ENCODE measurements at regions not wholly inside any gene's neighbourhood (a gene's known extent, or its start where the extent isn't known, plus 50 kb on each side); places are given as distances from the start of the nearest gene placed in this dataset.

GRCh38 chr12:123043536-123044001 is 63.1 kb downstream of the ARL6IP4 start:
- DNase-seq (ENCODE audit: low read depth in 4 of 6, low spot score in 6 of 6): peak in 3 of 6 donors; percentile 31 to 76 (median 75)
- no peak overlapping the region for H3K4me3 ChIP-seq (ENCODE audit: low read depth, low read length)
- peaks cover 22% of the 10 kb centered on the region for H3K4me1 ChIP-seq (ENCODE audit: control insufficient read depth, insufficient read depth, low read length)
- no peaks in the 10 kb centered on the region for H3K36me3 ChIP-seq (ENCODE audit: control insufficient read depth, insufficient read depth, low read length)
- no peak overlapping the region for H3K27ac ChIP-seq (ENCODE audit: low read depth, low read length)
- 24% methylated on average over 6 of the region's 7 CpGs for WGBS (ENCODE audit: insufficient coverage)
- H3K27me3 ChIP-seq (ENCODE audit: control insufficient read depth, insufficient read depth, low read length): no peaks in the 10 kb centered on the region
- no peaks in the 10 kb centered on the region for H3K9me3 ChIP-seq (ENCODE audit: control insufficient read depth, insufficient read depth, low read length)

DNA sequence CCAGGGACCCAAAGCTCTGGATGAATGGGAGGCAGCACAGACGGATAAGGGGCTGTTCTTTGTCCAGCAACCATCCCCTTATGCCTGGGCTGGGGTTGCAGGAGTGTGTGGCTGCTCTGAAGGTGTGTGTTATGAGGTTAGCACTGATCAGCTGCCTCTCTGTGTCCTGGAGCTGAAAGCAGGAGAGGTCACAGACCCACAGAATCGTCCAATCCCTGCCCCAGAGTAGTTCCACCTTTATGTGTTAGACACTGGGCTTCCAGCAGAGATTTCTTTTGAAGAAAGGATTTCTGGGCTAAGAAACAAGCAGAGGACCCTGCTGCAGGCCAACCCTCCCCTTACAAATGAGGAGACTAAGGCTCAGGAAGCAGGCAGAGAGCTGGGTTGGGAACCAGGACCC is 62.4 kb downstream of the ARL6IP4 start:
- WGBS (ENCODE audit: insufficient coverage): 50% methylated on average over 1 of the region's 2 CpGs
- Histone ChIP-seq H3K4me3 (ENCODE audit: low read depth, low read length) (no peak overlapping the region), H3K4me1 (ENCODE audit: control insufficient read depth, insufficient read depth, low read length) (peaks cover 22% of the 10 kb centered on the region), H3K9me3 (ENCODE audit: control insufficient read depth, insufficient read depth, low read length) (no peaks in the 10 kb centered on the region), H3K27me3 (ENCODE audit: control insufficient read depth, insufficient read depth, low read length) (no peaks in the 10 kb centered on the region), H3K27ac (ENCODE audit: low read depth, low read length) (peak overlapping the region; percentile 22), H3K36me3 (ENCODE audit: control insufficient read depth, insufficient read depth, low read length) (no peaks in the 10 kb centered on the region)
- no peak for DNase-seq (ENCODE audit: low read depth in 4 of 6, low spot score in 6 of 6)

DNA sequence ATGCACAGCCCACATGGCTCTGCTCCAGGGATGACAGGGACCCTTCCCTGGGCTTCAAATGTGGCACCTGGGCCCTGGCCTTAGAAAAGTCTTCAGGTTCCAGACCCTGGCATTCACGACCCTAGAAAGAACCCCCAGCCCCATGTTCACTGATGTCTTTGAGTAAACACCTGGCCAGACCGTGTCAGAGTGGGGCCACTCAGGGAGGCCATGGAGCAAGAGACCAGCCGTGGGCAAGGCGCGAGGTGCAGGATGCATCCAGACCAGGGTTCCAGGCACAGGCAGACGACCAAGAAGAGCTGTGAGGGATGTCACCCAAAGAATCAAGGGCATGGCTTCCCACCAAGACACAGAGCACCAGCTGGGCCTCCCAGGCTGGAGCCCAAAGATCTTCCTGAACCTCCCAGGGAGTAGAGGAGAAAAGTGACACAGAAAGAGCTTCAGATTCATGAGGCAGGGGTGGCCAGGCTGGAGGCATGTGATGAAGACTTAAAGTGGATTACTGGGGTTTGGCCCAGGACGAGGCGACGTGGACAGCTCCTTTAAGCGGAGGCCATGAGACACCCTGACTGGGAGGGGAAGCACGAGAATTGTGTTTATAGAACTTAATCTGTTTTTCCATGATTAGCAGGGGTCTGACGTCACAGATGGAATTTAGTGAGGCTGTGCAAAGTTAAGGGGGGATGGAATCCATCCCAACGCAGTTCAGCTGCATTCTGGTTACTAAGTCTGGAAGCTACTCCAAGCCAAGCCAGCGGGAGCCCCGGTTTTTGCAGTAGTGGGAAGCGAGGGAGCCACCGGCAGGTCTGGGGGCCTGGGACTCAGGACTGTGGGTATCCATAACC is 61.6 kb downstream of the ARL6IP4 start:
- Histone ChIP-seq H3K27ac (ENCODE audit: low read depth, low read length) (peak overlapping the region; percentile 68), H3K27me3 (ENCODE audit: control insufficient read depth, insufficient read depth, low read length) (no peaks in the 10 kb centered on the region), H3K4me1 (ENCODE audit: control insufficient read depth, insufficient read depth, low read length) (peaks cover 22% of the 10 kb centered on the region), H3K4me3 (ENCODE audit: low read depth, low read length) (no peak overlapping the region), H3K36me3 (ENCODE audit: control insufficient read depth, insufficient read depth, low read length) (no peaks in the 10 kb centered on the region), H3K9me3 (ENCODE audit: control insufficient read depth, insufficient read depth, low read length) (no peaks in the 10 kb centered on the region)
- DNase-seq (ENCODE audit: low read depth in 4 of 6, low spot score in 6 of 6): peak in 1 of 6 donors; percentile 65
- 84% methylated on average over 17 of the region's 17 CpGs for WGBS (ENCODE audit: insufficient coverage)

GRCh38 chr12:123041042-123041531 is 60.6 kb downstream of the ARL6IP4 start:
- Histone ChIP-seq H3K36me3 (ENCODE audit: control insufficient read depth, insufficient read depth, low read length) (no peaks in the 10 kb centered on the region), H3K9me3 (ENCODE audit: control insufficient read depth, insufficient read depth, low read length) (no peaks in the 10 kb centered on the region), H3K27me3 (ENCODE audit: control insufficient read depth, insufficient read depth, low read length) (no peaks in the 10 kb centered on the region), H3K27ac (ENCODE audit: low read depth, low read length) (no peak overlapping the region), H3K4me1 (ENCODE audit: control insufficient read depth, insufficient read depth, low read length) (peaks cover 22% of the 10 kb centered on the region), H3K4me3 (ENCODE audit: low read depth, low read length) (no peak overlapping the region)
- no peak for DNase-seq (ENCODE audit: low read depth in 4 of 6, low spot score in 6 of 6)
- WGBS (ENCODE audit: insufficient coverage): 65% methylated on average over 3 of the region's 3 CpGs

DNA sequence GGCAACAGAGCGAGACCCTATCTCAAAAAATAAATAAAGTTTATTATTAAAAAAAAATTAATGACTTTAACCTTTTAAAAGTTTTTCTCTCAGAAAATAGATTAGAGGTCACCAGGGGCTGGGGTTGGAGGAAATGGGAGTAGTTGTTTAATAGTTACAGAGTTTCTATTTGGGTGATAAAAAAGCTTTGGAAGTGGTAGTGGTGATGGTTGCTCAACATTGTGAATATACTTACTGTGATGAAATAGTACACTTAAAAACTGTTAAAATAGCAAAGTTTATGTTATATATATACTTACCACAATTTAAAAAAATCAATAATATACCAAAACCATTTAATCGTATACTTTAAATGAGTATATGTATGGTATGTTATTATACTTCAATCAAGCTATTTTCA is 59.6 kb downstream of the ARL6IP4 start:
- Histone ChIP-seq H3K36me3 (ENCODE audit: control insufficient read depth, insufficient read depth, low read length) (no peaks in the 10 kb centered on the region), H3K4me1 (ENCODE audit: control insufficient read depth, insufficient read depth, low read length) (peaks cover 17% of the 10 kb centered on the region), H3K9me3 (ENCODE audit: control insufficient read depth, insufficient read depth, low read length) (no peaks in the 10 kb centered on the region), H3K4me3 (ENCODE audit: low read depth, low read length) (no peak overlapping the region), H3K27ac (ENCODE audit: low read depth, low read length) (no peak overlapping the region), H3K27me3 (ENCODE audit: control insufficient read depth, insufficient read depth, low read length) (no peaks in the 10 kb centered on the region)
- DNase-seq (ENCODE audit: low read depth in 4 of 6, low spot score in 6 of 6): no peak
- no CpG with 5 or more reads among the region's 2 CpGs for WGBS (ENCODE audit: insufficient coverage)

GRCh38 chr12:123038966-123039365 is 58.5 kb downstream of the ARL6IP4 start:
- no peak overlapping the region for H3K27ac ChIP-seq (ENCODE audit: low read depth, low read length)

DNA sequence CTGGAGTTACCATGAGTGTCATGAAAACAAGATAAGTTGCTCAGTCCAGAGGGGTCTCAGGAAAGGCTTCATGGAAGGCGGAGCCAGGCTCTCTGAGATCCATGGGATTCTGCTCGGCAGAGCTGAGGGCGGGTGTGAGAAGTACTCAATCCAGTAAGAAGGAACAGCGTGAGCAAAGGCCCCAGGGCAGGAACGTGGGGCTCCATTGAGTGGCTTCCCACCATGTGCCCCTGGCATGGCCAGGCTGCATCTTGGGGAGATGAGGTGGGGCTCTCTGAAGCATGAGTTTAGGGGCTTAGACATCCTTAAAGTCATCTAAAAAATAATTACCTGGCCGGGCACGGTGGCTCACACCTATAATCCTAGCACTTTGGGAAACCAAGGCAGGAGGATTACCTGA is 58.0 kb downstream of the ARL6IP4 start:
- H3K27me3 ChIP-seq (ENCODE audit: control insufficient read depth, insufficient read depth, low read length): no peaks in the 10 kb centered on the region
- no peak overlapping the region for H3K27ac ChIP-seq (ENCODE audit: low read depth, low read length)
- H3K4me3 ChIP-seq (ENCODE audit: low read depth, low read length): no peak overlapping the region
- 87% methylated on average over 7 of the region's 7 CpGs for WGBS (ENCODE audit: insufficient coverage)
- peaks cover 8% of the 10 kb centered on the region for H3K4me1 ChIP-seq (ENCODE audit: control insufficient read depth, insufficient read depth, low read length)
- H3K9me3 ChIP-seq (ENCODE audit: control insufficient read depth, insufficient read depth, low read length): no peaks in the 10 kb centered on the region
- peaks cover 6% of the 10 kb centered on the region for H3K36me3 ChIP-seq (ENCODE audit: control insufficient read depth, insufficient read depth, low read length)
- DNase-seq (ENCODE audit: low read depth in 4 of 6, low spot score in 6 of 6): no peak

More at GRCh38 chr12:123038966-123039365, 58.5 kb downstream of the ARL6IP4 start:
- no peak overlapping the region for H3K4me3 ChIP-seq (ENCODE audit: low read depth, low read length)
- WGBS (ENCODE audit: insufficient coverage): 80% methylated on average over 1 of the region's 6 CpGs
- no peaks in the 10 kb centered on the region for H3K9me3 ChIP-seq (ENCODE audit: control insufficient read depth, insufficient read depth, low read length)
- peaks cover 4% of the 10 kb centered on the region for H3K36me3 ChIP-seq (ENCODE audit: control insufficient read depth, insufficient read depth, low read length)
- no peak for DNase-seq (ENCODE audit: low read depth in 4 of 6, low spot score in 6 of 6)
- H3K27me3 ChIP-seq (ENCODE audit: control insufficient read depth, insufficient read depth, low read length): no peaks in the 10 kb centered on the region
- H3K4me1 ChIP-seq (ENCODE audit: control insufficient read depth, insufficient read depth, low read length): peaks cover 13% of the 10 kb centered on the region

- 82% methylated on average over 6 of the region's 6 CpGs for WGBS (ENCODE audit: insufficient coverage)
- H3K9me3 ChIP-seq (ENCODE audit: control insufficient read depth, insufficient read depth, low read length): no peaks in the 10 kb centered on the region
- no peaks in the 10 kb centered on the region for H3K27me3 ChIP-seq (ENCODE audit: control insufficient read depth, insufficient read depth, low read length)
- no peak for DNase-seq (ENCODE audit: low read depth in 4 of 6, low spot score in 6 of 6)
- H3K27ac ChIP-seq (ENCODE audit: low read depth, low read length): no peak overlapping the region
- no peak overlapping the region for H3K4me3 ChIP-seq (ENCODE audit: low read depth, low read length)
- peaks cover 12% of the 10 kb centered on the region for H3K36me3 ChIP-seq (ENCODE audit: control insufficient read depth, insufficient read depth, low read length)
- H3K4me1 ChIP-seq (ENCODE audit: control insufficient read depth, insufficient read depth, low read length): peaks cover 5% of the 10 kb centered on the region
Observed at GRCh38 chr12:123037791-123038190, 57.3 kb downstream of the ARL6IP4 start.

GRCh38 chr12:123036466-123037285 is 56.2 kb downstream of the ARL6IP4 start:
- peaks cover 18% of the 10 kb centered on the region for H3K36me3 ChIP-seq (ENCODE audit: control insufficient read depth, insufficient read depth, low read length)
- 88% methylated on average over 3 of the region's 4 CpGs for WGBS (ENCODE audit: insufficient coverage)

More at GRCh38 chr12:123036466-123037285, 56.2 kb downstream of the ARL6IP4 start:
- Histone ChIP-seq H3K9me3 (ENCODE audit: control insufficient read depth, insufficient read depth, low read length) (no peaks in the 10 kb centered on the region), H3K4me1 (ENCODE audit: control insufficient read depth, insufficient read depth, low read length) (peaks cover 5% of the 10 kb centered on the region), H3K4me3 (ENCODE audit: low read depth, low read length) (no peak overlapping the region), H3K27ac (ENCODE audit: low read depth, low read length) (no peak overlapping the region), H3K27me3 (ENCODE audit: control insufficient read depth, insufficient read depth, low read length) (no peaks in the 10 kb centered on the region)
- DNase-seq (ENCODE audit: low read depth in 4 of 6, low spot score in 6 of 6): no peak

Data from spinal cord (tissue), 9 donors.